ENCODE measurements at regions not wholly inside any gene's neighbourhood (a gene's known extent, or its start where the extent isn't known, plus 50 kb on each side); places are given as distances from the start of the nearest gene placed in this dataset.
A peak's percentile ranks its signal among the peaks of the same experiment; 100 is the strongest.

DNA sequence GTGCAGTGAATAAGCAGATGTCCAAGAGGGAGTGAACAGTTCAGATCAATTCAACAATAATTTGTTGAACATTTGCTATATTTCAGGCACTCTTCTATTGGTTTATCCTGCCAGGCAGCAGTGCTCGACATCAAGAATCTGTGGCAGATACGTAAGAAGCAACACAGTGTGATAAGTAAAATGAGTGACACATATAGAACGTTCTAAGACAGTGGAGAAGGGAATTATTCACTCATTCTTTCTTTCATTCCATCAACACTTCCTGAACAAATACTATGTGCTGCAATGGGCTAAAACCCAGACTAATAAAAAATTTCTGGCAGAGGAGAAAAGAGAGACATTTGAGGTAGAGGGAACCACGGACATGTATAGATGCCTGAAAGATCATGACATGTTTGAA lies 89.9 kb upstream of the GLIS3 start (continued):
- TF ChIP-seq, protein P1, sequence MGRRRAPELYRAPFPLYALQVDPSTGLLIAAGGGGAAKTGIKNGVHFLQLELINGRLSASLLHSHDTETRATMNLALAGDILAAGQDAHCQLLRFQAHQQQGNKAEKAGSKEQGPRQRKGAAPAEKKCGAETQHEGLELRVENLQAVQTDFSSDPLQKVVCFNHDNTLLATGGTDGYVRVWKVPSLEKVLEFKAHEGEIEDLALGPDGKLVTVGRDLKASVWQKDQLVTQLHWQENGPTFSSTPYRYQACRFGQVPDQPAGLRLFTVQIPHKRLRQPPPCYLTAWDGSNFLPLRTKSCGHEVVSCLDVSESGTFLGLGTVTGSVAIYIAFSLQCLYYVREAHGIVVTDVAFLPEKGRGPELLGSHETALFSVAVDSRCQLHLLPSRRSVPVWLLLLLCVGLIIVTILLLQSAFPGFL (CRISPR knock-in tag; IDR thresholded peaks at IDR 0.05; ENCODE audit: borderline replicate concordance): no peak
- TF ChIP-seq CBFB (CRISPR knock-in tag; IDR thresholded peaks at IDR 0.05; ENCODE audit: low read depth): no peak
- TF ChIP-seq SP1 (CRISPR knock-in tag; conservative IDR thresholded peaks at IDR 0.05): no peak
- TF ChIP-seq, protein P2, sequence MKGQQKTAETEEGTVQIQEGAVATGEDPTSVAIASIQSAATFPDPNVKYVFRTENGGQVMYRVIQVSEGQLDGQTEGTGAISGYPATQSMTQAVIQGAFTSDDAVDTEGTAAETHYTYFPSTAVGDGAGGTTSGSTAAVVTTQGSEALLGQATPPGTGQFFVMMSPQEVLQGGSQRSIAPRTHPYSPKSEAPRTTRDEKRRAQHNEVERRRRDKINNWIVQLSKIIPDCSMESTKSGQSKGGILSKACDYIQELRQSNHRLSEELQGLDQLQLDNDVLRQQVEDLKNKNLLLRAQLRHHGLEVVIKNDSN (CRISPR knock-in tag; IDR thresholded peaks at IDR 0.05): no peak
- TF ChIP-seq TP53 (CRISPR knock-in tag; IDR thresholded peaks at IDR 0.05): no peak
- TF ChIP-seq SMAD4 (CRISPR knock-in tag; IDR thresholded peaks at IDR 0.05): no peak
- no peak for TF ChIP-seq ZNF138 (CRISPR knock-in tag; conservative IDR thresholded peaks at IDR 0.05)

DNA sequence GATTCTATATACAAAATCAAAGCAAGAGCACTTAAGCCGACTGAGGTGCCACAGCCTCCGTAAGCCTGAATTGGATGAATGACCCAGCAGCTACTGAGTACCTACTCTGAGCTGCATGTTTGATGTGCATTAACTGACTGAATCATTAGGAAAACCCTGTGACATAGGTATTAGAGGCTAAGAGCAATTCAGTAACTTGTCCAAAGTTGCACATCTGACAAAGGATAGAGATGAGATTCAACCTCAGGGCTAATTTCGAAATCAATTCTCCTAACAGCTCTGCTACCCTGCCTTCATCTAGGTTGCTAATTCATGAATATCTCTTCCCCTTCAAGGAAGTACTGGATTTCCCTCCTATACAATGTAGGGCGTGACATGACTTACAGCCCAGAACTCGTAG lies 89.1 kb upstream of the GLIS3 start:
- ChIA-PET POLR2A (no interaction called here), CTCF (interaction anchor here (1.3 to 8.3 kb wide), 2 partner anchors 161 to 216 kb away, joined by 4 to 76 read pairs; no protein-coding TSS in a partner anchor)
- TF ChIP-seq ZNF423 (CRISPR knock-in tag; IDR thresholded peaks at IDR 0.05): no peak
- TF ChIP-seq ZNF121 (CRISPR knock-in tag; IDR thresholded peaks at IDR 0.05): no peak
- no peak for TF ChIP-seq JUN (CRISPR knock-in tag; IDR thresholded peaks at IDR 0.05)
- TF ChIP-seq ETV6 (CRISPR knock-in tag; IDR thresholded peaks at IDR 0.05): no peak
- no peak for TF ChIP-seq GTF2I (CRISPR knock-in tag; conservative IDR thresholded peaks at IDR 0.05)
- TF ChIP-seq TCF7 (CRISPR knock-in tag; IDR thresholded peaks at IDR 0.05; ENCODE audit: low read depth): no peak
- TF ChIP-seq, protein P3, sequence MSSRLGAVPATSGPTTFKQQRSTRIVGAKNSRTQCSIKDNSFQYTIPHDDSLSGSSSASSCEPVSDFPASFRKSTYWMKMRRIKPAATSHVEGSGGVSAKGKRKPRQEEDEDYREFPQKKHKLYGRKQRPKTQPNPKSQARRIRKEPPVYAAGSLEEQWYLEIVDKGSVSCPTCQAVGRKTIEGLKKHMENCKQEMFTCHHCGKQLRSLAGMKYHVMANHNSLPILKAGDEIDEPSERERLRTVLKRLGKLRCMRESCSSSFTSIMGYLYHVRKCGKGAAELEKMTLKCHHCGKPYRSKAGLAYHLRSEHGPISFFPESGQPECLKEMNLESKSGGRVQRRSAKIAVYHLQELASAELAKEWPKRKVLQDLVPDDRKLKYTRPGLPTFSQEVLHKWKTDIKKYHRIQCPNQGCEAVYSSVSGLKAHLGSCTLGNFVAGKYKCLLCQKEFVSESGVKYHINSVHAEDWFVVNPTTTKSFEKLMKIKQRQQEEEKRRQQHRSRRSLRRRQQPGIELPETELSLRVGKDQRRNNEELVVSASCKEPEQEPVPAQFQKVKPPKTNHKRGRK (CRISPR knock-in tag; IDR thresholded peaks at IDR 0.05; ENCODE audit: borderline replicate concordance): no peak
- TF ChIP-seq, protein P4, sequence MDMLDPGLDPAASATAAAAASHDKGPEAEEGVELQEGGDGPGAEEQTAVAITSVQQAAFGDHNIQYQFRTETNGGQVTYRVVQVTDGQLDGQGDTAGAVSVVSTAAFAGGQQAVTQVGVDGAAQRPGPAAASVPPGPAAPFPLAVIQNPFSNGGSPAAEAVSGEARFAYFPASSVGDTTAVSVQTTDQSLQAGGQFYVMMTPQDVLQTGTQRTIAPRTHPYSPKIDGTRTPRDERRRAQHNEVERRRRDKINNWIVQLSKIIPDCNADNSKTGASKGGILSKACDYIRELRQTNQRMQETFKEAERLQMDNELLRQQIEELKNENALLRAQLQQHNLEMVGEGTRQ (CRISPR knock-in tag; IDR thresholded peaks at IDR 0.05): no peak
- no peak for ATAC-seq
- Mint-ChIP-seq H3K9me3 (no peaks in the 10 kb centered on the region), H3K4me3 (no peak overlapping the region), H3K27ac (no peak overlapping the region), H3K4me1 (no peaks in the 10 kb centered on the region), H3K27me3 (ENCODE audit: low read depth) (no peaks in the 10 kb centered on the region), H3K36me3 (no peaks in the 10 kb centered on the region)
- DNase-seq (ENCODE audit: low spot score): no peak

DNA sequence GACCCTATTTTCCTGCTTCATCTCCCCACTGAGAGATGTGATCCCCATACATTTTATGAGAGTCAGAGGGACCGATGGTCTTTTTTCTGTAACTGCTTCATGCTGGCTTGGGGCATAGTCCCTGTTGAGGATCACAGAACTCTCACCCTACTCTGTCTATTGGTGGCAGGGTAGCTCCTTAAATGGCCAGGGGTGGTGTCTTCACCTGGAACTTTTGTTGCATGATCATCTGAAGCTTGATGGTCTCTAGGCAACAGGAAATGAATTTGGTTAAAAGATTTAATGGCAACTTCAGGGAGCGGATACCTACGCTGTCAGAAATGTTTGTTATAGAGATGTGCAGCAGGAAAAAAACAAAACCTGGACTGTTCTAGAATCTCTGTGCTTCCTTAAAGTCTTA lies 87.0 kb upstream of the GLIS3 start:
- H3K9me3 Mint-ChIP-seq: no peaks in the 10 kb centered on the region
- H3K4me3 Mint-ChIP-seq: no peak overlapping the region
- peak; percentile 83 for ATAC-seq
- no peak overlapping the region for H3K27ac Mint-ChIP-seq
- H3K27me3 Mint-ChIP-seq (ENCODE audit: low read depth): no peaks in the 10 kb centered on the region
- no peaks in the 10 kb centered on the region for H3K4me1 Mint-ChIP-seq
- POLR2A ChIA-PET: no interaction called here
- no peak for DNase-seq (ENCODE audit: low spot score)
- CTCF ChIA-PET: interaction anchor here (0.6 to 8.3 kb wide), 9 partner anchors 36 to 373 kb away, joined by 3 to 76 read pairs (median 3); partner anchors contain the start of genes PLPP6 and SPATA6L
- no peaks in the 10 kb centered on the region for H3K36me3 Mint-ChIP-seq
- TF ChIP-seq, protein P5, sequence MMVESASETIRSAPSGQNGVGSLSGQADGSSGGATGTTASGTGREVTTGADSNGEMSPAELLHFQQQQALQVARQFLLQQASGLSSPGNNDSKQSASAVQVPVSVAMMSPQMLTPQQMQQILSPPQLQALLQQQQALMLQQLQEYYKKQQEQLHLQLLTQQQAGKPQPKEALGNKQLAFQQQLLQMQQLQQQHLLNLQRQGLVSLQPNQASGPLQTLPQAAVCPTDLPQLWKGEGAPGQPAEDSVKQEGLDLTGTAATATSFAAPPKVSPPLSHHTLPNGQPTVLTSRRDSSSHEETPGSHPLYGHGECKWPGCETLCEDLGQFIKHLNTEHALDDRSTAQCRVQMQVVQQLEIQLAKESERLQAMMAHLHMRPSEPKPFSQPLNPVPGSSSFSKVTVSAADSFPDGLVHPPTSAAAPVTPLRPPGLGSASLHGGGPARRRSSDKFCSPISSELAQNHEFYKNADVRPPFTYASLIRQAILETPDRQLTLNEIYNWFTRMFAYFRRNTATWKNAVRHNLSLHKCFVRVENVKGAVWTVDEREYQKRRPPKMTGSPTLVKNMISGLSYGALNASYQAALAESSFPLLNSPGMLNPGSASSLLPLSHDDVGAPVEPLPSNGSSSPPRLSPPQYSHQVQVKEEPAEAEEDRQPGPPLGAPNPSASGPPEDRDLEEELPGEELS (CRISPR knock-in tag; IDR thresholded peaks at IDR 0.05): no peak
- TF ChIP-seq ELF4 (CRISPR knock-in tag; IDR thresholded peaks at IDR 0.05; ENCODE audit: low read depth) (no peak), NFE2L1 (CRISPR knock-in tag; IDR thresholded peaks at IDR 0.05) (no peak), GTF2I (CRISPR knock-in tag; conservative IDR thresholded peaks at IDR 0.05) (no peak), MXD4 (CRISPR knock-in tag; IDR thresholded peaks at IDR 0.05; ENCODE audit: borderline replicate concordance) (no peak), SMAD4 (CRISPR knock-in tag; IDR thresholded peaks at IDR 0.05) (no peak), NR1H2 (CRISPR knock-in tag; IDR thresholded peaks at IDR 0.05) (no peak), NR2C2 (CRISPR knock-in tag; IDR thresholded peaks at IDR 0.05) (no peak)
- TF ChIP-seq, protein P4 (CRISPR knock-in tag; IDR thresholded peaks at IDR 0.05): no peak
- TF ChIP-seq, protein P6, sequence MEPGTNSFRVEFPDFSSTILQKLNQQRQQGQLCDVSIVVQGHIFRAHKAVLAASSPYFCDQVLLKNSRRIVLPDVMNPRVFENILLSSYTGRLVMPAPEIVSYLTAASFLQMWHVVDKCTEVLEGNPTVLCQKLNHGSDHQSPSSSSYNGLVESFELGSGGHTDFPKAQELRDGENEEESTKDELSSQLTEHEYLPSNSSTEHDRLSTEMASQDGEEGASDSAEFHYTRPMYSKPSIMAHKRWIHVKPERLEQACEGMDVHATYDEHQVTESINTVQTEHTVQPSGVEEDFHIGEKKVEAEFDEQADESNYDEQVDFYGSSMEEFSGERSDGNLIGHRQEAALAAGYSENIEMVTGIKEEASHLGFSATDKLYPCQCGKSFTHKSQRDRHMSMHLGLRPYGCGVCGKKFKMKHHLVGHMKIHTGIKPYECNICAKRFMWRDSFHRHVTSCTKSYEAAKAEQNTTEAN (CRISPR knock-in tag; IDR thresholded peaks at IDR 0.05): no peak
- TF ChIP-seq, protein P7, sequence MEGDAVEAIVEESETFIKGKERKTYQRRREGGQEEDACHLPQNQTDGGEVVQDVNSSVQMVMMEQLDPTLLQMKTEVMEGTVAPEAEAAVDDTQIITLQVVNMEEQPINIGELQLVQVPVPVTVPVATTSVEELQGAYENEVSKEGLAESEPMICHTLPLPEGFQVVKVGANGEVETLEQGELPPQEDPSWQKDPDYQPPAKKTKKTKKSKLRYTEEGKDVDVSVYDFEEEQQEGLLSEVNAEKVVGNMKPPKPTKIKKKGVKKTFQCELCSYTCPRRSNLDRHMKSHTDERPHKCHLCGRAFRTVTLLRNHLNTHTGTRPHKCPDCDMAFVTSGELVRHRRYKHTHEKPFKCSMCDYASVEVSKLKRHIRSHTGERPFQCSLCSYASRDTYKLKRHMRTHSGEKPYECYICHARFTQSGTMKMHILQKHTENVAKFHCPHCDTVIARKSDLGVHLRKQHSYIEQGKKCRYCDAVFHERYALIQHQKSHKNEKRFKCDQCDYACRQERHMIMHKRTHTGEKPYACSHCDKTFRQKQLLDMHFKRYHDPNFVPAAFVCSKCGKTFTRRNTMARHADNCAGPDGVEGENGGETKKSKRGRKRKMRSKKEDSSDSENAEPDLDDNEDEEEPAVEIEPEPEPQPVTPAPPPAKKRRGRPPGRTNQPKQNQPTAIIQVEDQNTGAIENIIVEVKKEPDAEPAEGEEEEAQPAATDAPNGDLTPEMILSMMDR (IDR thresholded peaks at IDR 0.05): no peak
- TF ChIP-seq, protein P8, sequence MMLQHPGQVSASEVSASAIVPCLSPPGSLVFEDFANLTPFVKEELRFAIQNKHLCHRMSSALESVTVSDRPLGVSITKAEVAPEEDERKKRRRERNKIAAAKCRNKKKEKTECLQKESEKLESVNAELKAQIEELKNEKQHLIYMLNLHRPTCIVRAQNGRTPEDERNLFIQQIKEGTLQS (CRISPR knock-in tag; conservative IDR thresholded peaks at IDR 0.05): no peak
